Keratinocyte (primary cell): ENCODE measurements at regions not wholly inside any gene's neighbourhood (a gene's known extent, or its start where the extent isn't known, plus 50 kb on each side); places are given as distances from the start of the nearest gene placed in this dataset.

ENCODE experiments used
- DNase-seq: peaks from one replicate; pipeline ENCODE4 v3.0.0-alpha.2; 2011; ENCODE audit warnings: low read depth, missing footprints, low spot score
- FAIRE-seq: peaks from 2 replicates; lab custom pipeline; 2011; peaks lifted over from hg19 to GRCh38; lab: Jason Lieb, UNC
- H2AFZ ChIP-seq: 2 replicates; pipeline ENCODE4 v1.6.0; 2012; ENCODE audit warnings: low read length, control low read depth, inconsistent platforms; ENCODE audit not compliant: control insufficient read depth
- H3K27ac ChIP-seq: 2 replicates; pipeline ENCODE4 v1.5.1; 2011; ENCODE audit warnings: low read length; ENCODE audit not compliant: control insufficient read depth, insufficient read depth
- H3K27me3 ChIP-seq: 3 replicates; pipeline ENCODE4 v1.6.0; 2011; ENCODE audit warnings: low read length; ENCODE audit not compliant: control insufficient read depth, insufficient read depth; ENCODE audit errors: extremely low read depth
- H3K36me3 ChIP-seq, 2 experiments: 2 replicates in 1 of 2; 3 replicates in 1 of 2; pipeline ENCODE4 v1.5.1; 2011; ENCODE audit warnings: low read length in 2 of 2, mild to moderate bottlenecking in 1 of 2; ENCODE audit not compliant: control insufficient read depth in 2 of 2, insufficient read depth in 2 of 2; ENCODE audit errors: extremely low read depth in 1 of 2
- H3K4me1 ChIP-seq: 3 replicates; pipeline ENCODE4 v1.5.1; 2011; ENCODE audit warnings: low read length; ENCODE audit not compliant: control insufficient read depth, insufficient read depth; ENCODE audit errors: extremely low read depth
- H3K4me2 ChIP-seq: 3 replicates; pipeline ENCODE4 v1.6.0; 2011; ENCODE audit warnings: low read depth, low read length; ENCODE audit not compliant: control insufficient read depth, insufficient read depth; ENCODE audit errors: extremely low read depth
- H3K4me3 ChIP-seq, 3 experiments: fragments of 200-600 bp in 1 of 3; sonication (generic) in 1 of 3; 2 replicates in 2 of 3; 3 replicates in 1 of 3; pipeline ENCODE4 v1.5.1; 2011 to 2016; ENCODE audit warnings: low read length in 3 of 3, mild to moderate bottlenecking in 3 of 3, control low read depth in 2 of 3, inconsistent platforms in 1 of 3, low read depth in 1 of 3, mixed read lengths in 1 of 3, mixed run types in 1 of 3, moderate library complexity in 1 of 3; ENCODE audit not compliant: control insufficient read depth in 2 of 3, insufficient read depth in 2 of 3; ENCODE audit errors: extremely low read depth in 1 of 3
- H3K79me2 ChIP-seq: 2 replicates; pipeline ENCODE4 v1.6.0; 2012; ENCODE audit warnings: low read length; ENCODE audit not compliant: control insufficient read depth, insufficient read depth
- H3K9ac ChIP-seq: 3 replicates; pipeline ENCODE4 v1.6.0; 2011; ENCODE audit warnings: low read length; ENCODE audit not compliant: control insufficient read depth, insufficient read depth; ENCODE audit errors: extremely low read depth
- H3K9me1 ChIP-seq: 3 replicates; pipeline ENCODE4 v1.6.0; 2011; ENCODE audit warnings: low read length; ENCODE audit not compliant: control insufficient read depth, insufficient read depth; ENCODE audit errors: extremely low read depth
- H3K9me3 ChIP-seq: 2 replicates; pipeline ENCODE4 v1.5.1; 2012; ENCODE audit warnings: low read depth, low read length; ENCODE audit not compliant: control insufficient read depth
- H4K20me1 ChIP-seq: 3 replicates; pipeline ENCODE4 v1.6.0; 2011; ENCODE audit warnings: low read length; ENCODE audit not compliant: control insufficient read depth, insufficient read depth; ENCODE audit errors: extremely low read depth
- EZH2 ChIP-seq: IDR thresholded peaks from one replicate; pipeline ENCODE4 v1.6.1; 2012; ENCODE audit warnings: inconsistent platforms, mild to moderate bottlenecking, low read length, moderate library complexity
- dilution Hi-C: fragments of 300-500 bp; cut with MboI; formaldehyde crosslinking; loops from one replicate; pipeline ENCODE4 v1.7.0; 2020; ENCODE audit warnings: low sequenced_read_pairs; ENCODE audit not compliant: extremely low pct_ligation_motif_present
- TF ChIP-seq, protein P1 (sequence below), 3 experiments: IDR thresholded peaks in 1 of 3; conservative IDR thresholded peaks in 1 of 3; optimal IDR thresholded peaks in 1 of 3; 2 replicates in 2 of 3; 3 replicates in 1 of 3; pipeline versions ENCODE3 to v1.5.1; 2011; ENCODE audit warnings: low read length in 3 of 3, mild to moderate bottlenecking in 3 of 3, moderate library complexity in 2 of 3, control low read depth in 1 of 3, inconsistent platforms in 1 of 3; ENCODE audit not compliant: insufficient read depth in 2 of 3; ENCODE audit errors: extremely low read depth in 1 of 3

DNA sequence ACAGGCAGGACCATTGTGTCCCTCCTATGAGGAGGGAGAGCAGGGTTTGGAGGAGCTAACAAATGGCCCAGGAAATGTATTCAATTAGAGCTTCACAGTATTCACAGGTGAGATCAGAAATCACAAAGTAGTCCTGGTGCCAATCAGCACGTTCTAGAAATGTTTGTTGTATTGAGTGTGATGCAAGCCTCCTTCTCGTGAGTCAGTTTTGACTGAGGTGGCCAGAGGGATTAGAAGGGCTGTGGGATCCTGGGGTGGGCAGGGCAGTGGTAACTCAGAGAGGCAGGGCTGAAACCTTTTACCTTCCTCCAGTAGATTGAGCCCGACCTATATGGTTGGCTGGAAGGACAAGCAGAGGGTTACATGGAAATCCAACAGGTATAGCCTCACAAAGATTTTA lies 95.0 kb downstream of the BOD1L2 start:
- TF ChIP-seq, protein P1, sequence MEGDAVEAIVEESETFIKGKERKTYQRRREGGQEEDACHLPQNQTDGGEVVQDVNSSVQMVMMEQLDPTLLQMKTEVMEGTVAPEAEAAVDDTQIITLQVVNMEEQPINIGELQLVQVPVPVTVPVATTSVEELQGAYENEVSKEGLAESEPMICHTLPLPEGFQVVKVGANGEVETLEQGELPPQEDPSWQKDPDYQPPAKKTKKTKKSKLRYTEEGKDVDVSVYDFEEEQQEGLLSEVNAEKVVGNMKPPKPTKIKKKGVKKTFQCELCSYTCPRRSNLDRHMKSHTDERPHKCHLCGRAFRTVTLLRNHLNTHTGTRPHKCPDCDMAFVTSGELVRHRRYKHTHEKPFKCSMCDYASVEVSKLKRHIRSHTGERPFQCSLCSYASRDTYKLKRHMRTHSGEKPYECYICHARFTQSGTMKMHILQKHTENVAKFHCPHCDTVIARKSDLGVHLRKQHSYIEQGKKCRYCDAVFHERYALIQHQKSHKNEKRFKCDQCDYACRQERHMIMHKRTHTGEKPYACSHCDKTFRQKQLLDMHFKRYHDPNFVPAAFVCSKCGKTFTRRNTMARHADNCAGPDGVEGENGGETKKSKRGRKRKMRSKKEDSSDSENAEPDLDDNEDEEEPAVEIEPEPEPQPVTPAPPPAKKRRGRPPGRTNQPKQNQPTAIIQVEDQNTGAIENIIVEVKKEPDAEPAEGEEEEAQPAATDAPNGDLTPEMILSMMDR (optimal IDR thresholded peaks at IDR 0.05 in 1 of 3, IDR thresholded peaks at IDR 0.05 in 1 of 3, conservative IDR thresholded peaks at IDR 0.05 in 1 of 3; ENCODE audit: extremely low read depth in 1 of 3, insufficient read depth in 2 of 3, low read length in 3 of 3): no peak
- TF ChIP-seq EZH2: no peak
- no peaks in the 10 kb centered on the region for H3K27me3 ChIP-seq

DNA sequence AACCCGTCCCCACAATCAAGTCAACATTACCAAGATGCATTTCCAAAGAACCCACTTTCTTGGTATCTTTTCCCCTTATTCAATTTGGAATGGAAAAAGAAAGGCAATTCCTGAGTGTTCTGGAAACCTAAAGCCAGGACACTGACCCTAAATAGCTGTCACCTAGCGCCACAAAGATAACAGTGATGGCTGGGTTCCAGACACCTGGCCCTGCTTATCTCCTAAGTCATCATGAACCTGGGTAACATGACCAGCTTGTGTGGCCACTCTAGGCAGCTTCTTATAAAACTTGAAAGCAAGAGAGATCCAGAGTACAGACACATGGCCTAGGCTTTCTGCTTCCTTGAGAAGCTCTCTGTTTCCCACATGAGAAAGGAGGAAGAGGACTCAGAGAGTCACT lies 95.4 kb downstream of the BOD1L2 start:
- no peaks in the 10 kb centered on the region for H4K20me1 ChIP-seq
- H3K9ac ChIP-seq: no peak overlapping the region
- no peaks in the 10 kb centered on the region for H3K27me3 ChIP-seq
- dilution Hi-C loops: no loop called here
- TF ChIP-seq EZH2: no peak
- TF ChIP-seq, protein P1 (optimal IDR thresholded peaks at IDR 0.05 in 1 of 3, IDR thresholded peaks at IDR 0.05 in 1 of 3, conservative IDR thresholded peaks at IDR 0.05 in 1 of 3; ENCODE audit: extremely low read depth in 1 of 3, insufficient read depth in 2 of 3, low read length in 3 of 3): no peak
- no peaks in the 10 kb centered on the region for H3K79me2 ChIP-seq
- H3K9me3 ChIP-seq: no peaks in the 10 kb centered on the region
- no peak for DNase-seq
- no peaks in the 10 kb centered on the region for H3K36me3 ChIP-seq
- no peaks in the 10 kb centered on the region for H3K4me1 ChIP-seq
- H3K4me2 ChIP-seq: no peak overlapping the region
- H2AFZ ChIP-seq: no peak overlapping the region
- no peak overlapping the region for H3K4me3 ChIP-seq
- H3K9me1 ChIP-seq: no peaks in the 10 kb centered on the region
- no peak for FAIRE-seq
- H3K27ac ChIP-seq: no peak overlapping the region

More for the DNA sequence above, 95.0 kb downstream of the BOD1L2 start:
- Histone ChIP-seq H2AFZ (no peak overlapping the region), H3K9me1 (no peaks in the 10 kb centered on the region), H3K9ac (no peak overlapping the region), H3K27ac (no peak overlapping the region), H3K4me2 (no peak overlapping the region), H3K4me1 (no peaks in the 10 kb centered on the region), H3K36me3 (no peaks in the 10 kb centered on the region), H3K9me3 (no peaks in the 10 kb centered on the region), H4K20me1 (no peaks in the 10 kb centered on the region), H3K4me3 (no peak overlapping the region), H3K79me2 (no peaks in the 10 kb centered on the region)
- DNase-seq (no peak), FAIRE-seq (no peak)
- dilution Hi-C loops: no loop called here
